ENCODE measurements at regions not wholly inside any gene's neighbourhood (a gene's known extent, or its start where the extent isn't known, plus 50 kb on each side); places are given as distances from the start of the nearest gene placed in this dataset.
"Not testable (repeated sequence)": the region's sequence is repeated elsewhere in the genome, so short reads cannot be mapped to it uniquely, and the experiment has no call there.

- no peak for DNase-seq (ENCODE audit: low spot score)
These were observed 150.6 kb downstream of the SI start for GRCh38 chr3:164927728-164928127.

DNA sequence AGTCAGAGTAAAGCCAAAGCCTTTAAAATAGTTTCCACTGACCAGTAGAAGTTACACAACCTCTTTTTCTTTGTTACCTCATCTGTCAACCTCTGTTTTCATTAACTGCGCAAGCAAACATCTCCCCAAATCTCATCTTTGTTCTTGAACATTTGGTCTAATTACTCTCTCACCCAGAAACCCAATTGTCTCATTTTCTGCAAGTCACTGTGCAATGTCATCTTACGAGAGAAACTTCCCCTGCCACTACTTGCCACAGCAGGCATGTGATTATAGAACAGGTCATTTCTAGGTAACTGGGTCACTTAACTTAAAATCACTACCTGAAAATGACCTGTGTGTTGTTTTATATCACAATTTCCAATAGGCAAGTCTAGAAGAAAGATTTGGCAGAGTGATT, 159.4 kb downstream of the SI start:
- no peak for DNase-seq (ENCODE audit: low spot score)

DNA sequence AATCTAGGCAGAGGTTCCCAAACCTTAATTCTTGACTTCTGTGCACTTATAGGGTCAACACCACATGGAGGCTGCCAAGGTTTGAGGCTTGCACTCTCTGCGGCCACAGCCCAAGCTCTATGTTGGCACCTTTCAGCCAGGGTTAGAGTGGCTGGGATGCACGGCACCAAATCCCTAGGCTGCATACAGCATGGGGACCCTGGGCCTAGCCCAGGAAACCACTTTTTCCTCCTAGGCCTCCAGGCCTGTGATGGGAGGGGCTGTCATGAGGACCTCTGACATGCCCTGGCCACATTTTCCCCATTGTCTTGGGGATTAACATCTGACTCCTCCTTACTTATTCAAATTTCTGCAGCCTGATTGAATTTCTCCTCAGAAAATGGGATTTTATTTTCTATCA, 165.4 kb downstream of the SI start:
- no peak for DNase-seq (ENCODE audit: low spot score)

DNA sequence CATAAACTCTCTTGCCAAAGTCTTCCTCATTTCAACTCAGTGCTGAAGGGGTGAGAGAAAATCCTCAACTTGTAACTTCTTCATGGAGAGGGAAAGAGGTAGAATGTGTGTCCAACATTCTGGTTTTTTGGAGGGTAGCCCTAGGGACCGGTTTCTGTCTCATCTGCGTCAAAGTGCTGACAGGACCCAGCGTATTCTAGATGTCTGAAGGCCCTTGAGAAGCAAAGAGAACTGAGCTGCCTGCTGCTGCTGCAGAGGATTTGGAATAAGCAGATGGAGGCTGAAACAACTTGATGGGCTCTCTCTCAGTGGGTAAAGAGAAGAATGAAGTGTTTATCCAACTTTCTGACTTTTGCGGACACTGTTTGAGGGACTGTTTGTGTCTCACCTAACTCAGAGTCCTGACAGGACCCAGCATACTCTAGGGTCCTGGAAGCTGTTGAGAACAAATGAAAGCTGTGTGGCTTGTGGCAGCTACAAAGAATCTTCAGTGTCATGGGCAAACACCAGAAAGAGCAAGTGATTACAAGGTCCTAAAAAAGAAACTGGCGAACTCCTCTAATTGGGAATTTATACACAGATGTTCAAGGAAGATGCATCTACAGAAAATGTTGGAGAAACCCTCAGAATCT, 174.4 kb downstream of the SI start:
- DNase-seq (ENCODE audit: low spot score): no peak

DNA sequence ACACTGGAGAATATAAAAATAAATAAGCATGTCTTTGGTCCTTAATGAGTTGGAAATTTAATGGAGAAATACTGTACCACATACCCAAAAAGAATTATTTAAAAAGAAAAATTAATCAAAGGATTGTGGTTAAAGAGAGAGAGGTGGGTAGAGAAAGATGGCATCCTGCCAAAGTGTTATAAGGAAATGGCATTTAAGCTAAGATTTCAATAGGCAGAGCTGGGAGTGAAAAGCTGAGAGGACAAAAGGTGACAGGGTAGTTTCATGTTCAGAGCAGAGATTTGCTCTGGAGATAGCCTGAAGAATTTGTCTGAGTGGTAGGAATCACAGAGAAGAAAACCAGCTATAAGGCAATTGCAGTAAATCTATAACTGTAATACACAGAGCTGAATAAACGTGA, 181.0 kb downstream of the SI start:
- DNase-seq (ENCODE audit: low spot score): no peak

- DNase-seq (ENCODE audit: low spot score): no peak
These were observed 188.2 kb downstream of the SI start for GRCh38 chr3:164890061-164890460.

GRCh38 chr3:164883171-164883570, 195.1 kb downstream of the SI start:
- no peak for DNase-seq (ENCODE audit: low spot score)

DNA sequence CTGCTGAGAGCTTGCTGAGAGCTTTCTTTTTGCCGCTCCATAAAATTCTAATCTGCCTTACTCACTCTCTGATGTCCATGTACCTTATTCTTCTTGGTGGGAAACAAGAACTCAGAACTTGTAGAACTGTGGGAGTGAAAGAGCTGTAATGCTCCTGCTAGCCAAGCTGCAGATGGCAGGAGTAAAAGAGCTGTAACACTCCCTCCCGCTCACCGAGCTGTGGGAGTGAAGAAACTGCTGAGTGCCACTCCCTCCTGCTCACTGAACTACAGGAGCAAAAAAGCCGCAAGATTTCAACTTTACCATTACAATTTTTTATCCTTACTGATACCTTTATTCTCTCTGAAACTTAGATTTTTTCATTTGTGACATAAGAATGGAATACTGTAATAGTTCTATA, 199.1 kb downstream of the SI start:
- no peak for DNase-seq (ENCODE audit: low spot score)

- no peak for DNase-seq (ENCODE audit: low spot score)
These were observed 213.8 kb downstream of the SI start for GRCh38 chr3:164864454-164864853.

GRCh38 chr3:164852866-164853265, 225.4 kb downstream of the SI start:
- DNase-seq (ENCODE audit: low spot score): no peak

GRCh38 chr3:164851905-164852304, 226.4 kb downstream of the SI start:
- DNase-seq (ENCODE audit: low spot score): no peak

GRCh38 chr3:164851204-164851603, 227.1 kb downstream of the SI start:
- DNase-seq (ENCODE audit: low spot score): no peak

- no peak for DNase-seq (ENCODE audit: low spot score)
These were observed 229.4 kb downstream of the SI start for GRCh38 chr3:164848923-164849322.

- no peak for DNase-seq (ENCODE audit: low spot score)
These were observed 232.6 kb downstream of the SI start for GRCh38 chr3:164845739-164846138.

GRCh38 chr3:164832216-164832615, 246.1 kb downstream of the SI start:
- no peak for DNase-seq (ENCODE audit: low spot score)

DNA sequence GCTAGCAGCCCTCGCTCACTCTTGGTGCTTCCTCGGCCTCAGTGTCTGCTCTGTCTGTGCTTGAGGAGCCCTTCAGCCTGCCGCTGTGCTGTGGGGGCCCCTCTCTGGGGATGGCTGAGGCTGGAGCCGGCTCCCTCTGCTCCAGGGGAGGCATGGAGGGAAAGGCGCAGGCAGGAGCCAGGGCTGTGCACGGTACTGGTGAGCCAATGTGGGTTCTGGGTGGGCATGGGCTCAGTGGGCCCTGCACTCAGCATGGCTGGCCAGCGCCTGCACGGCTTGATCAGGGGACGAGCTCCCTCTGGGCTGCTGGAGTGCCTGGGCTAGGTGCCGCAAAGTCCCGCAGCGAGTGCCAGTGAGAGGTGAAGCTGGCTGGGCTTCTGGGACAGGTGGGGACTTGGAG, 260.0 kb downstream of the SI start:
- DNase-seq (ENCODE audit: low spot score): no peak

GRCh38 chr3:164814106-164814505, 264.2 kb downstream of the SI start:
- no peak for DNase-seq (ENCODE audit: low spot score)

- DNase-seq (ENCODE audit: low spot score): no peak
These were observed 266.3 kb downstream of the SI start for GRCh38 chr3:164812042-164812441.

GRCh38 chr3:164806188-164806587, 272.1 kb downstream of the SI start:
- no peak for DNase-seq (ENCODE audit: low spot score)

DNA sequence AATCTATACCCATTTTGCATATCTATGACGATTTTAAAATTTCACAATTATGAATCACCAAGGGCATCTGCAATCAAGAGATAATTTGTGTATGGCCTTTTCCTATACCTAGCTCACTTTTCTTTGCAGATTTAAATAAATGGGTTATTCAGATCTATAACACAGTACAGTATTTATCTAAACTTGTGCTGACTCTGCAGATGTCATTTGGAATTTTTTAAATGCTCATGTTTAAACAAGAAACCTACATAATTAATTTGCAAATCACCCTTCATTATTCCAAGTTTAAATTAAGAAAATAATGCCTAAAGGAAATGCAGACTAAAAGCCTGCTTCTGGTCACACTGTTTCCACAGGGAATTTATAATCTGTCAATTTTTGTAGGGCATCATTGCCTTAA, 284.2 kb downstream of the SI start:
- no peak for DNase-seq (ENCODE audit: low spot score)

GRCh38 chr3:164791263-164791662, 287.0 kb downstream of the SI start:
- DNase-seq (ENCODE audit: low spot score): no peak

DNA sequence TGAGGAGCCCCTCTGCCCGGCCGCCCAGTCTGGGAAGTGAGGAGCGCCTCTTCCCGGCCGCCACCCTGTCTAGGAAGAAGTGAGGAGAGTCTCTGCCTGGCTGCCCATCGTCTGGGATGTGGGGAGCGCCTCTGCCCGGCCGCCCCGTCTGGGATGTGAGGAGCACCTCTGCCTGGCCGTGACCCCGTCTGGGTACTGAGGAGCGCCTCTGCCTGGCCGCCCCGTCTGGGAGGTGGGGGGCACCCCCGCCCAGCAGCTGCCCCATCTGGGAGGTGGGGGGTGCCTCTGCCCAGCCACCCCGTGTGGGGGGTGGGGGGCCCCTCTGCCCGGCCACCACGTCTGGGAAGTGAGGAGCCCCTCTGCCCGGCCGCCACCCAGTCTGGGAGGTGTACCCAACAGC, 293.9 kb downstream of the SI start:
- not testable (repeated sequence) for DNase-seq (ENCODE audit: low spot score)

DNA sequence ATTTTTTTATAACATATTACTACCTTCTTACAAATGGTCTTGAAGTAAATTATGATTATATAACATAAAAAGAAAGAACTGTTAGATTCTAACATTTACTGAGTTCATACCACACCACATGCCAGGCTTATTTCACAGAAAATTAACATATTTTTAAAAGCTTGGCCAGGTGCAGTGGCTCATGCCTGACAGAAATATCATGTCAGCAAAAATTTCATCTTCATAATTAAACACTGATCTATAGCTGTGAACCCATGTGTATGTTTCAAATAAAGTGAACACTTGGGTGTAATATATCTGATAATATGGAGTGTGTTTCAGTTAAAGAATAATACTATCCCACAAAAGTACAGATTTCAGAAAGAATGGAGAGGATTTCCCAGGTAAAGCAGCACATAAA, 296.5 kb downstream of the SI start:
- DNase-seq (ENCODE audit: low spot score): no peak

DNA sequence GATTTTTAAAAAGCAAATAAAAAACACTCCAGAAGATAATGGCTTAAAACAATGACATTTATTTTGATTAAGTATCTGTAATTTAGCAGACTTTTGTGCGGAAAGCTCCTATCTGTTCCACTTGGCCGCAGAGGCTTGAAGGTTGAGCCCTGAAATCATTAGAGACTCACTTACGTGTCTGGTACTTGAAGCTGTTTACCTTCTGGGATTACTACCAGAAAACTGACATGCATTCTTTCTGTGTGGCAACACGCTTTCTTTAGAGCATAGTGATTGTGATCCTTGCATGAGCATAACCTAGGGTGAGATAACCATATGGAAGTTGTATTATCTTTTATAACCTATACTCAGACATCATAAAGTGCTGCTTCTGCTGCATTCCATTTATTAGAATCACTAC, 298.5 kb downstream of the SI start:
- DNase-seq (ENCODE audit: low spot score): no peak

DNA sequence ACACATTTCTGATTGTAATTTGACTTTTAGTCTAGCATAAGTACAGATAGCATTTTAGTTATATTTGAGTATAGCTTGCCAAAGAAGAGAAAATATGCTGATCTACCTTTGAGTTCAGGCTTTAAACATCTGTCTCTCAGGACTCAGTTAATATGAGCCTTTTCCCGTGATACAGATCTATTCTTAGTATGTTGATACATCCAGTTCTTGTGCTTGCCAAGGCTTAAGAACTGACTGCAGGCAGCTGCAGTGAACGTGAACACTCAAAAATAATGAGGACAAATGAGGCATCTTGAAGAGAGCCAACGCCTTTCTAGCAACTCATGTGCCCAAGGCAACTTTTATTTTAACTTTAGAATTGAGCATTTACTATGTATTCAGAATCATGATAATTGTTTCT, 325.5 kb downstream of the SI start:
- DNase-seq (ENCODE audit: low spot score): no peak

All from AG20443 (cell line).